OCI-LY1 (cell line): ENCODE measurements at regions not wholly inside any gene's neighbourhood (a gene's known extent, or its start where the extent isn't known, plus 50 kb on each side); places are given as distances from the start of the nearest gene placed in this dataset.

ENCODE experiments used
- EZH2 ChIP-seq: fragments of 200-600 bp; sonication (generic), shearing (Covaris generic); IDR thresholded peaks from 2 replicates; pipeline ENCODE4 v1.8.0; 2017; ENCODE audit warnings: borderline replicate concordance, mixed run types, mild to moderate bottlenecking, antibody characterized with exemption, low read length, moderate library complexity, mixed read lengths
- TF ChIP-seq, protein P1 (sequence below): fragments of 200-600 bp; sonication (generic), shearing (Covaris generic); IDR thresholded peaks from 2 replicates; pipeline ENCODE4 v1.5.1; 2017; ENCODE audit warnings: mild to moderate bottlenecking, antibody characterized with exemption, low read length, moderate library complexity, mixed read lengths

DNA sequence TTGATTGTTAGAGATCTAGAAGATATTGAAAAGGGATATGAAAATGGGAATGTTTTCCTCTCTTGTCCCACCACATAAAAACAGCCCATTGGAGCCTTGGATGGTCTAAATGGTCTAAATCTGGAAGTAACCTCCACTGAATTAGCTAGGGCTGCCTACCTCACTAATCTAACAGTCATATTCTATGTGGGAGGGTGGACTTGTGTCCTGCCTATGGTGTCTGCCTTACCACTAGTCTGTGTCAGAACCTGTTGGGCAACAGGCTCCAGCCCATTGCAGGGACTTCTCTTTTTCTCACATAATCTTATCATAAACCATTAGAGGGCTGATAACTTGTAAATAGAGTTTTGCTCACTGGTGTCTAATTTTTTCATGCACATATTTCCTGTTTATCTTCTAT lies 548.8 kb upstream of the CDH18 start:
- TF ChIP-seq, protein P1, sequence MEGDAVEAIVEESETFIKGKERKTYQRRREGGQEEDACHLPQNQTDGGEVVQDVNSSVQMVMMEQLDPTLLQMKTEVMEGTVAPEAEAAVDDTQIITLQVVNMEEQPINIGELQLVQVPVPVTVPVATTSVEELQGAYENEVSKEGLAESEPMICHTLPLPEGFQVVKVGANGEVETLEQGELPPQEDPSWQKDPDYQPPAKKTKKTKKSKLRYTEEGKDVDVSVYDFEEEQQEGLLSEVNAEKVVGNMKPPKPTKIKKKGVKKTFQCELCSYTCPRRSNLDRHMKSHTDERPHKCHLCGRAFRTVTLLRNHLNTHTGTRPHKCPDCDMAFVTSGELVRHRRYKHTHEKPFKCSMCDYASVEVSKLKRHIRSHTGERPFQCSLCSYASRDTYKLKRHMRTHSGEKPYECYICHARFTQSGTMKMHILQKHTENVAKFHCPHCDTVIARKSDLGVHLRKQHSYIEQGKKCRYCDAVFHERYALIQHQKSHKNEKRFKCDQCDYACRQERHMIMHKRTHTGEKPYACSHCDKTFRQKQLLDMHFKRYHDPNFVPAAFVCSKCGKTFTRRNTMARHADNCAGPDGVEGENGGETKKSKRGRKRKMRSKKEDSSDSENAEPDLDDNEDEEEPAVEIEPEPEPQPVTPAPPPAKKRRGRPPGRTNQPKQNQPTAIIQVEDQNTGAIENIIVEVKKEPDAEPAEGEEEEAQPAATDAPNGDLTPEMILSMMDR, result no peak
- TF ChIP-seq EZH2, result no peak
